Kidney (tissue), 13 donors: ENCODE measurements at regions not wholly inside any gene's neighbourhood (a gene's known extent, or its start where the extent isn't known, plus 50 kb on each side); places are given as distances from the start of the nearest gene placed in this dataset.

Experiments
- DNase-seq, 5 donors: peaks; one replicate each; pipeline ENCODE4 v3.0.0-alpha.2; 2013 to 2020
- FAIRE-seq: peaks from 2 replicates; lab custom pipeline; 2012; peaks lifted over from hg19 to GRCh38; lab: Jason Lieb, UNC
- H3K27ac ChIP-seq, 2 donors: one replicate each; pipeline ENCODE4 v1.7.0; 2013; ENCODE audit warnings: low read depth in 2 of 2, low read length in 2 of 2, inconsistent platforms in 1 of 2
- H3K27me3 ChIP-seq: one replicate; pipeline ENCODE4 v1.7.1; 2013; ENCODE audit warnings: low read length, inconsistent platforms; ENCODE audit not compliant: control insufficient read depth, insufficient read depth
- H3K36me3 ChIP-seq, 3 donors: one replicate each; pipeline versions ENCODE4 v1.7.0 to v1.7.1; 2013; ENCODE audit warnings: low read length in 3 of 3, control low read depth in 1 of 3, inconsistent platforms in 1 of 3; ENCODE audit not compliant: insufficient read depth in 3 of 3, control insufficient read depth in 2 of 3
- H3K4me1 ChIP-seq, 3 donors: one replicate each; pipeline versions ENCODE4 v1.7.0 to v1.7.1; 2013; ENCODE audit warnings: low read length in 3 of 3, inconsistent platforms in 1 of 3, low read depth in 1 of 3; ENCODE audit not compliant: control insufficient read depth in 2 of 3, insufficient read depth in 2 of 3
- H3K4me3 ChIP-seq, 3 donors: one replicate each; pipeline versions ENCODE4 v1.7.0 to v1.8.1; 2013; ENCODE audit warnings: low read length in 3 of 3, control low read depth in 1 of 3, inconsistent platforms in 1 of 3
- H3K9ac ChIP-seq, 3 donors: one replicate each; pipeline versions ENCODE4 v1.7.0 to v1.7.1; 2013; ENCODE audit warnings: low read length in 3 of 3, control low read depth in 1 of 3, inconsistent platforms in 1 of 3
- H3K9me3 ChIP-seq, 3 donors: one replicate each; pipeline versions ENCODE4 v1.7.0 to v1.7.1; 2013; ENCODE audit warnings: low read length in 3 of 3, control low read depth in 1 of 3, inconsistent platforms in 1 of 3; ENCODE audit not compliant: control insufficient read depth in 2 of 3, insufficient read depth in 1 of 3
- CTCF ChIP-seq: IDR thresholded peaks from 3 replicates; pipeline ENCODE4 v1.5.1; 2012; ENCODE audit warnings: mild to moderate bottlenecking, moderate library complexity, borderline replicate concordance; ENCODE audit not compliant: insufficient read depth; ENCODE audit errors: extremely low read depth
- intact Hi-C: fragments of 100-400 bp; cut with DNase I; formaldehyde crosslinking; loops from one replicate; pipeline ENCODE4 v1.11.1; 2022
- donor health status: control.
- donor health status: control.
- donor health status: control.
- donor health status: control.
- donor health status: control.
- donor health status: DM: yes; HTN: yes; CAD: no.
- donor health status: Normal renal cell carcinoma (clear cell type).

- TF ChIP-seq CTCF, result no peak
- Histone ChIP-seq H3K9me3 (no peaks in the 10 kb centered on the region), H3K27ac (no peak overlapping the region), H3K9ac (no peak overlapping the region), H3K4me3 (no peak overlapping the region), H3K4me1 (no peaks in the 10 kb centered on the region), H3K27me3 (no peaks in the 10 kb centered on the region), H3K36me3 (no peaks in the 10 kb centered on the region)
- no peak for FAIRE-seq
- no peak for DNase-seq
- intact Hi-C loops, result no loop called here
These were observed 775.6 kb downstream of the LTN1 start for GRCh38 chr21:28216976-28217523.

DNA sequence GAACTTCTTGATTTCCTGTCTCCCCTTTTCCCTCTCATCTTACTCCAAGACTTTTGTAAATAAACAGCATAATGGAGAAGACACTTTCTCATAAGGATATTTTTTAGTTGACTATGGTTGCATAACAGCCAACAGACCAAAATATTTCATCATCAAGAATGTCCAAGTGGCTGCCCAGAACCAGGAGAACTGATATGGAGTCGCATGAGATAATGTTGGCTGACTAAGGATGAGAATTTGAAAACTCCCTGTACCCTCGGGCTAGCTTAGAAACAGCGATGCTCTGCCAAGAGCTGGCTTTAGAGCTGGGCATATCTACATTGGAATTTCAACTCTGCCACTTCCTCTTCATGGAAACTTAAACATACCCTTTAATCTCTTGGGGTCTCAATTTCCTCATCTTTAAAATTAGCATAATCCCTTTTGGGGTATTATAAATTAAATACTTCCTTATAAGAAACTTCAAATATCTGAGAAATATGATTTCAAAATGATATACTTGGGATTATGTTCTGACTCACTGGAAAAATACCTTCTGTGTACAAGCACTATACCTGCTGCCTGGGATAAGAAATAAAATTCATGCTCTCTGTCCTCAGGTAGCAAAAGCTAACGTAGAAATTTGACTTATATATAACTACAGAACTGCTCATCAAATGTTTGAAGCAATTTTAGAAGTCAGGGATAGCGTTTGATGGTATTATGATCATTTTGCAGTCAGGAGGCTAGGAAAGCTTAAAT is 777.3 kb downstream of the LTN1 start:
- Histone ChIP-seq H3K27me3 (no peaks in the 10 kb centered on the region), H3K9me3 (no peaks in the 10 kb centered on the region), H3K36me3 (no peaks in the 10 kb centered on the region), H3K9ac (no peak overlapping the region), H3K4me1 (no peaks in the 10 kb centered on the region), H3K27ac (no peak overlapping the region), H3K4me3 (no peak overlapping the region)
- intact Hi-C loops, result no loop called here
- no peak for FAIRE-seq
- no peak for DNase-seq
- no peak for TF ChIP-seq CTCF

DNA sequence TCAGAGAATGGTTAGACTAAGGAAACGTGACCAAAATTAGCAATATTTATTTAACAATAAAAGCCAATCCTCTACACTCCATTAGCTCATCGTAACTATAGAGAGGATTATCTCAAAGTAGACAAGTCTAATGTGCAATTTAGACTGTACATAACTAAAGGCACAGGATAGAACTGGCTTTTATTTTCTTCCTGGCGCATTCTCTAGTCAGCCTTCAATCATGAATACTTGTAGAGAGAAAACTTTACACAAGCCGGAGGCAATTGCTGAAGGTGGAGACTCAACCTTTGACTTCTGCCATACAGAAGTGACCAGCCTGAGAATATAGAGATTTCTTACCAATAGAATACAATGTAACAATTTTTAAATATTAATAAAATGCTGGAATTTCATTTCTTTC is 777.9 kb downstream of the LTN1 start:
- H3K9ac ChIP-seq, result no peak overlapping the region
- intact Hi-C loops, result no loop called here
- H3K36me3 ChIP-seq, result no peaks in the 10 kb centered on the region
- TF ChIP-seq CTCF, result no peak
- DNase-seq (no peak), FAIRE-seq (no peak)
- no peak overlapping the region for H3K27ac ChIP-seq
- no peaks in the 10 kb centered on the region for H3K9me3 ChIP-seq
- no peaks in the 10 kb centered on the region for H3K4me1 ChIP-seq
- H3K4me3 ChIP-seq, result no peak overlapping the region
- no peaks in the 10 kb centered on the region for H3K27me3 ChIP-seq

GRCh38 chr21:28213261-28213660 is 779.4 kb downstream of the LTN1 start:
- no peak overlapping the region for H3K4me3 ChIP-seq
- no peak for DNase-seq
- no peak for FAIRE-seq
- no peaks in the 10 kb centered on the region for H3K9me3 ChIP-seq
- no peaks in the 10 kb centered on the region for H3K36me3 ChIP-seq
- H3K27me3 ChIP-seq, result no peaks in the 10 kb centered on the region
- no peak for TF ChIP-seq CTCF
- no peak overlapping the region for H3K9ac ChIP-seq
- H3K27ac ChIP-seq, result no peak overlapping the region
- no peaks in the 10 kb centered on the region for H3K4me1 ChIP-seq
- intact Hi-C loops, result no loop called here
